ENCODE measurements at regions not wholly inside any gene's neighbourhood (a gene's known extent, or its start where the extent isn't known, plus 50 kb on each side); places are given as distances from the start of the nearest gene placed in this dataset.

- no peak for TF ChIP-seq BCL11A (tag by site-specific recombination; IDR thresholded peaks at IDR 0.05; ENCODE audit: low read depth)
- no peak for TF ChIP-seq ZNF776 (tag by site-specific recombination; IDR thresholded peaks at IDR 0.05; ENCODE audit: borderline replicate concordance)
- no peak for TF ChIP-seq ZNF146 (tag by site-specific recombination; IDR thresholded peaks at IDR 0.05)
- no peak for TF ChIP-seq CTCF (tag by site-specific recombination; IDR thresholded peaks at IDR 0.05)
- TF ChIP-seq REST (tag by site-specific recombination; IDR thresholded peaks at IDR 0.05): no peak
- TF ChIP-seq ZNF335 (tag by site-specific recombination; conservative IDR thresholded peaks at IDR 0.05): no peak
- TF ChIP-seq ZSCAN18 (tag by site-specific recombination; IDR thresholded peaks at IDR 0.05): no peak
- no peak for TF ChIP-seq MZF1 (tag by site-specific recombination; IDR thresholded peaks at IDR 0.05; ENCODE audit: borderline replicate concordance)
Measured at GRCh38 chr12:83642205-83642604, 955.5 kb downstream of the TMTC2 start.
